ENCODE measurements at regions not wholly inside any gene's neighbourhood (a gene's known extent, or its start where the extent isn't known, plus 50 kb on each side); places are given as distances from the start of the nearest gene placed in this dataset.

DNA sequence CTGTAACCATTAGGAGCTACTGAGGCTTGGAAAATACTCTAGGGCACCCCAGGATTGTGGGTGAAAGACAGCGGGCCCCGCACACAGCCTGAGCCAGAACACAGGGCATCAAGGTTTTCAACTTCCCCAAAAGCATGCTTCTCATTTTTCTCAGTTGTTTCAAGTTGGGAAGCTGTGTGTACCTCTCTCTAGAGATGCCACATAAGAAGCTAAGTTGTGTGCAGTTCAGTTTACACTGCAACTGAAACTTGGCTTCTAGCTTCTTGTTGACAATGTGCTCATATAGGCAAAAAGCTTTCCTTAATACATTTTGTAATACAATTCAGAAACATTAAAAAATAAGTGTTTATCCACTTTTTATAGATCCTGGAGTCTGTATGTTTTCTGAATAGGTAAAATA, 88.1 kb upstream of the PTPRR start:
- H3K4me3 Mint-ChIP-seq = no peak overlapping the region
- H3K4me1 ChIP-seq (ENCODE audit: insufficient read depth, low read length) = no peaks in the 10 kb centered on the region
- H3K4me3 ChIP-seq (ENCODE audit: low read length) = no peak overlapping the region
- H3K27ac ChIP-seq (ENCODE audit: low read depth, low read length) = no peak overlapping the region
- no peaks in the 10 kb centered on the region for H3K36me3 ChIP-seq (ENCODE audit: insufficient read depth, low read length)
- no peaks in the 10 kb centered on the region for H3K36me3 Mint-ChIP-seq
- no peak overlapping the region for H3K27ac Mint-ChIP-seq
- no peaks in the 10 kb centered on the region for H3K4me1 Mint-ChIP-seq
- ChIA-PET CTCF (no interaction called here), POLR2A (no interaction called here)
- peaks cover 0 to 5% (median 0%) of the 10 kb centered on the region in 5 donors for H3K9me3 Mint-ChIP-seq
- DNase-seq = no peak
- no peaks in the 10 kb centered on the region for H3K9me3 ChIP-seq (ENCODE audit: low read length)
- H3K27me3 ChIP-seq (ENCODE audit: insufficient read depth, low read length, poor library complexity, severe bottlenecking) = no peaks in the 10 kb centered on the region
- H3K27me3 Mint-ChIP-seq = no peaks in the 10 kb centered on the region

DNA sequence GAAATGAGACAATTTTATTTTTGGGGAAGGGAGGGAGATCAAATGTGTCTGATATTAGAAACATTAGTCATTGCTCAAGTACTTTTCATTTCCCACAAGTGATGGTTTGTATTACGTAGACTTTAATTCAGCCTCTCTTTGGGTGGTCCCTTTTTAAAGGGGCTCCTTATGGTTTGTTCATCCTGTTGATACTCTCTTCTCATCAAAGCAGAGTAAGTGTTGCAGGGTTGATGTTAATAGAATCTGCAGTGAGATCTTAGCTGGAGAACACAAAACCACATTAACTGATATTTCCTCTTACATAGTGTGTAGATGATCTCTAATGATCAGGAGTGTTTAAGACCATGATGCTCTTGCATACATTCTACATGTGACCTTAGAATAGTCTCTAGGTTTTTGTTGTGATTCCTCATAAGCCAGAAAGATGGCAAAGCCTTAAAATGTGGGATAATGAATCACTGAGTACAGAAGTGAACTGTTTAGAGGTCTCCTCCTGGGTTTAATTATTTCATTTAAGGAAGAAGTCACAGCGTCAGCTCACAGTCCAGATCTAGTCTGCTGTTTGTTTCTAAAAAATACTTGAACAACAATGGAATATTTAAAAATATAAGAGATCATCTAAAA, 87.4 kb upstream of the PTPRR start:
- no peaks in the 10 kb centered on the region for H3K4me1 Mint-ChIP-seq
- ChIA-PET POLR2A (no interaction called here), CTCF (no interaction called here)

DNA sequence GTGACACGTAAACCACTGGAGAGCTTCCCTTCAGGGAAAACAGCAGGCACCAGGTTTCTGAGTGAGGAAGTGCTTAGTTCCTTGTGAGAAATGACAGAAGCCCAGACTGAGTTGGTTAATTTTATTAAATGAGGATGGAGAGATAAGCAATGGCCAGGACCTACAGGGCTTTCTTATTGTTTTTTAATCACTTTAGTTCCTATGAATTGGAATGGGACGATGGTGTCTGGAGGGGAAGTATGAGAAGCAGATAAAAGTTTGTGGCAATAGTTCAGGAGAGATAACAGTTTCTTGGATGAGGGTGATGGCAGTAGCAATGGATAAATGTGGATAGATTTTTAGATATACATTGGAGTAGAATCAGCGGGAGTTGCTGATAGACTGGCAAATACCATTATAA, 86.5 kb upstream of the PTPRR start:
- Mint-ChIP-seq H3K36me3 (no peaks in the 10 kb centered on the region), H3K27me3 (no peaks in the 10 kb centered on the region), H3K9me3 (peaks cover 0 to 8% (median 0%) of the 10 kb centered on the region in 5 donors), H3K4me3 (no peak overlapping the region), H3K27ac (no peak overlapping the region), H3K4me1 (no peaks in the 10 kb centered on the region)
- DNase-seq = no peak
- no peak overlapping the region for H3K4me3 ChIP-seq (ENCODE audit: low read length)
- no peaks in the 10 kb centered on the region for H3K4me1 ChIP-seq (ENCODE audit: insufficient read depth, low read length)
- H3K27ac ChIP-seq (ENCODE audit: low read depth, low read length) = no peak overlapping the region
- CTCF ChIA-PET = no interaction called here
- H3K27me3 ChIP-seq (ENCODE audit: insufficient read depth, low read length, poor library complexity, severe bottlenecking) = no peaks in the 10 kb centered on the region
- POLR2A ChIA-PET = no interaction called here
- no peaks in the 10 kb centered on the region for H3K9me3 ChIP-seq (ENCODE audit: low read length)
- H3K36me3 ChIP-seq (ENCODE audit: insufficient read depth, low read length) = no peaks in the 10 kb centered on the region

More for the DNA sequence above, 87.4 kb upstream of the PTPRR start:
- H3K9me3 ChIP-seq (ENCODE audit: low read length) = no peaks in the 10 kb centered on the region
- H3K36me3 ChIP-seq (ENCODE audit: insufficient read depth, low read length) = no peaks in the 10 kb centered on the region
- Mint-ChIP-seq H3K27me3 (no peaks in the 10 kb centered on the region), H3K4me3 (no peak overlapping the region), H3K36me3 (no peaks in the 10 kb centered on the region), H3K27ac (no peak overlapping the region), H3K9me3 (peaks cover 0 to 8% (median 0%) of the 10 kb centered on the region in 5 donors)
- H3K4me1 ChIP-seq (ENCODE audit: insufficient read depth, low read length) = no peaks in the 10 kb centered on the region
- H3K4me3 ChIP-seq (ENCODE audit: low read length) = no peak overlapping the region
- H3K27ac ChIP-seq (ENCODE audit: low read depth, low read length) = no peak overlapping the region
- H3K27me3 ChIP-seq (ENCODE audit: insufficient read depth, low read length, poor library complexity, severe bottlenecking) = no peaks in the 10 kb centered on the region
- no peak for DNase-seq

DNA sequence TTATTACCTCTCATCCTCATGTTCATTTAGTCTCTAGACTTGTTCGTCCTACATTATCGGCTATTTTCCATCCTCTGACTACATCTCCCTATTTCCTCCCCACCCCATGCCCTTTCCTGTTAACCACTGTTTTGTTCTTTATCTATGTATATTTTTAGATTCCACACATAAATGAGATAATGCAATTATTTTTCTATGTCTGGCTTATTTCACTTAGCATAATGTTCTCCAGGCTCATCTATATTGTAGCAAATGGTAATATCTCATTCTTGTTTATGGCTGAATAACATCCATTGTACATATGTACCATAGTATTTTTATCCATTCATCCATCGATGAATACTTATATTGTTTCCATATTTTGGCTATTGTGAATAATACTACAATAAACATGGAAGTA, 84.6 kb upstream of the PTPRR start:
- CTCF ChIA-PET = no interaction called here
- DNase-seq = no peak
- Histone ChIP-seq H3K36me3 (ENCODE audit: insufficient read depth, low read length) (no peaks in the 10 kb centered on the region), H3K27me3 (ENCODE audit: insufficient read depth, low read length, poor library complexity, severe bottlenecking) (no peaks in the 10 kb centered on the region), H3K4me3 (ENCODE audit: low read length) (no peak overlapping the region), H3K4me1 (ENCODE audit: insufficient read depth, low read length) (no peaks in the 10 kb centered on the region), H3K27ac (ENCODE audit: low read depth, low read length) (no peak overlapping the region), H3K9me3 (ENCODE audit: low read length) (no peaks in the 10 kb centered on the region)
- H3K4me1 Mint-ChIP-seq = no peaks in the 10 kb centered on the region
- H3K4me3 Mint-ChIP-seq = no peak overlapping the region
- no peak overlapping the region for H3K27ac Mint-ChIP-seq
- H3K36me3 Mint-ChIP-seq = no peaks in the 10 kb centered on the region
- H3K9me3 Mint-ChIP-seq = peaks cover 0 to 9% (median 0%) of the 10 kb centered on the region in 5 donors
- POLR2A ChIA-PET = no interaction called here
- no peaks in the 10 kb centered on the region for H3K27me3 Mint-ChIP-seq

DNA sequence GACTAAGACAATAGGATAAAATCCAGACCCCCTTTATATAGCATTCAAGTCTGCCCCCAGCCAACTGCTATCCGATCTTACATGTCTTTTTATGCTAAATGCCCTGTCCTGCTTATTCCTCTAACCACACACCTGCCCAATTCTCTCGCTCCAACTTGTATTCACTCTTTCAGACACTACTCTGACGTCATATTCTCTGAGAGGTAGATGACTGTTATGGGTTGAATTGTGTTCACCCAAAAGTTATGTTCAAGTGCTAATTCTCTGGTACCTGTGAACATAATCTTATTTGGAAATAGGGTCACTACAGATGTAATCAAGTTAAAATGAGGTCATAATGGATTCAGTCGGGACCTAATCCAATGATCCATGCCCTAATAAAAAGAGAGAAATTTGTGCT, 84.0 kb upstream of the PTPRR start:
- no peak overlapping the region for H3K27ac ChIP-seq (ENCODE audit: low read depth, low read length)
- CTCF ChIA-PET = no interaction called here

DNA sequence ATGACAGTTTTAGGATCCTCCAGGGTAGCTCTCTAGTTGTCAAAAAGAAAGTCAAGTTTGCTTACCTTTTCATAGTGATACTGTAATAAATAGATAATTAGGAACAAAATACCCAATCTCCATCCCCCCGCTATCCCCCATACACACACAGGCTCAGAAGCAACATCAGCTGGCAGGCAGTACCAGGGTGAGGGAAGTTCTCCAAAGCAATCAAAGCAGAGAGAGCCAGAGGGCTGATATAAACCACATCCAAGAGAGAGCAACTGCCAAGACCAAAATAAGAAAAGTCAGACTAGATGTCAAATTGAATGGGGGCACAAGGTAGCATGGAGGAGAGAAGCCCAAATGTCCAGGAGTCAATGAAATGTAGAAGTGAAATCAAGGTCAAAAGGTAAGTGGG, 80.2 kb upstream of the PTPRR start:
- POLR2A ChIA-PET = no interaction called here
- H3K4me1 Mint-ChIP-seq = no peaks in the 10 kb centered on the region

More for the DNA sequence above, 84.0 kb upstream of the PTPRR start:
- H3K36me3 Mint-ChIP-seq = no peaks in the 10 kb centered on the region
- H3K4me1 ChIP-seq (ENCODE audit: insufficient read depth, low read length) = no peaks in the 10 kb centered on the region
- H3K4me1 Mint-ChIP-seq = no peaks in the 10 kb centered on the region
- POLR2A ChIA-PET = no interaction called here
- no peak overlapping the region for H3K27ac Mint-ChIP-seq
- no peaks in the 10 kb centered on the region for H3K27me3 Mint-ChIP-seq
- no peak overlapping the region for H3K4me3 Mint-ChIP-seq
- H3K36me3 ChIP-seq (ENCODE audit: insufficient read depth, low read length) = no peaks in the 10 kb centered on the region
- no peak overlapping the region for H3K4me3 ChIP-seq (ENCODE audit: low read length)
- no peaks in the 10 kb centered on the region for H3K9me3 ChIP-seq (ENCODE audit: low read length)
- no peak for DNase-seq
- H3K9me3 Mint-ChIP-seq = peaks cover 0 to 9% (median 0%) of the 10 kb centered on the region in 5 donors
- no peaks in the 10 kb centered on the region for H3K27me3 ChIP-seq (ENCODE audit: insufficient read depth, low read length, poor library complexity, severe bottlenecking)

DNA sequence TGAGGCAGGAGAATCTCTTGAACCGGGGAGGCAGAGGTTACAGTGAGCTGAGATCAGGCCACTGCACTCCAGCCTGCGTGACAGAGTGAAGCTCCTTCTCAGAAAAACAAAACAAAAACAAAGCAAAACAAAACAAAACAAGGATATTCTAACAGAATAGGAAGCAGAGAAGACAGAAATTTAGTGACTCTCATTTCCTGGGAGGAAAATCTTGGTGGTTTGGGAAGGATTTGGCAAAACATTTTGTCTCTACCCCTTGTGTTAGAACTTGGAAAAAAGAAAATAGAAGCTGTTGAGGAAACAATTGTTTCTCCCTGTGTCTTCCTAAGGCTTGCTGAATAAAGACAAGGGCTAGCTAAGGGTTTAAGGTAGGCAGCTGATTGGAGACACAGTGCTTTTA, 79.7 kb upstream of the PTPRR start:
- POLR2A ChIA-PET = no interaction called here
- no peaks in the 10 kb centered on the region for H3K9me3 ChIP-seq (ENCODE audit: low read length)
- CTCF ChIA-PET = no interaction called here

More for the DNA sequence above, 80.2 kb upstream of the PTPRR start:
- H3K9me3 ChIP-seq (ENCODE audit: low read length) = no peaks in the 10 kb centered on the region
- no peaks in the 10 kb centered on the region for H3K4me1 ChIP-seq (ENCODE audit: insufficient read depth, low read length)
- CTCF ChIA-PET = no interaction called here
- no peak overlapping the region for H3K4me3 ChIP-seq (ENCODE audit: low read length)
- H3K27me3 ChIP-seq (ENCODE audit: insufficient read depth, low read length, poor library complexity, severe bottlenecking) = no peaks in the 10 kb centered on the region
- DNase-seq = no peak
- no peak overlapping the region for H3K27ac Mint-ChIP-seq
- no peak overlapping the region for H3K4me3 Mint-ChIP-seq
- no peak overlapping the region for H3K27ac ChIP-seq (ENCODE audit: low read depth, low read length)
- H3K36me3 Mint-ChIP-seq = no peaks in the 10 kb centered on the region
- H3K27me3 Mint-ChIP-seq = no peaks in the 10 kb centered on the region
- no peaks in the 10 kb centered on the region for H3K36me3 ChIP-seq (ENCODE audit: insufficient read depth, low read length)
- peaks cover 0 to 5% (median 0%) of the 10 kb centered on the region in 5 donors for H3K9me3 Mint-ChIP-seq

DNA sequence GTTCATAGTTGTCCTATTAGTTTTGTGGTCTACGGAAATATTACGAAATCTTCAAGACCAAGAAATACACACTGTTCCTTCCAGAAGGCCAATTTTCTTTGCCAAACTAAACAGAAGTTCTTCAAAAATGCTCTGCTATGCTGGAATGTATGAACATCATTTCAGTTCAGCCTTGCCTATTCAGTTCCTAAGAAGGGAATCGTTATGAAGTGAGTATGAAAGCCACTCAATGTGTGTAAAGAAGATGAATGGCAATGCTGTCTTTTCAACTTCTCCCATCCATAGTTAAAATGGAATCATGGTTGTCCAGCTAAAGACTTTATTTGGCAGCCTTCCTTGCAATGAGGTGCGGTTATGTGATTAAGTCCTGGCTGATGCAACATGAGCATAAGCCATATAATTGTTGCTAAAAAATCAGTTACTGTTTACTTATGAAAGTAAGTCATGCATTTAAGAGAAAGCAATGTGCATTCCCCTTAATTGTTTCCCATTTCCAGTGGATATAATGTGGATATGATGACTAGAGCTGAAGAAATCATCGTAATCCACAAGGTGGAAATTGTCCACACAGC, 73.8 kb upstream of the PTPRR start:
- no peaks in the 10 kb centered on the region for H3K36me3 ChIP-seq (ENCODE audit: insufficient read depth, low read length)
- Mint-ChIP-seq H3K27me3 (no peaks in the 10 kb centered on the region), H3K27ac (no peak overlapping the region), H3K9me3 (peaks cover 0 to 7% (median 3%) of the 10 kb centered on the region in 5 donors), H3K36me3 (no peaks in the 10 kb centered on the region), H3K4me3 (no peak overlapping the region), H3K4me1 (no peaks in the 10 kb centered on the region)
- no peaks in the 10 kb centered on the region for H3K4me1 ChIP-seq (ENCODE audit: insufficient read depth, low read length)
- no peak for DNase-seq
- CTCF ChIA-PET = no interaction called here
- H3K4me3 ChIP-seq (ENCODE audit: low read length) = no peak overlapping the region
- H3K9me3 ChIP-seq (ENCODE audit: low read length) = no peaks in the 10 kb centered on the region
- POLR2A ChIA-PET = no interaction called here
- no peak overlapping the region for H3K27ac ChIP-seq (ENCODE audit: low read depth, low read length)
- no peaks in the 10 kb centered on the region for H3K27me3 ChIP-seq (ENCODE audit: insufficient read depth, low read length, poor library complexity, severe bottlenecking)

More for the DNA sequence above, 79.7 kb upstream of the PTPRR start:
- no peaks in the 10 kb centered on the region for H3K27me3 ChIP-seq (ENCODE audit: insufficient read depth, low read length, poor library complexity, severe bottlenecking)
- Mint-ChIP-seq H3K4me3 (no peak overlapping the region), H3K27ac (no peak overlapping the region), H3K36me3 (no peaks in the 10 kb centered on the region), H3K9me3 (peaks cover 0 to 6% (median under 1%) of the 10 kb centered on the region in 5 donors), H3K4me1 (no peaks in the 10 kb centered on the region), H3K27me3 (no peaks in the 10 kb centered on the region)
- DNase-seq = no peak
- H3K4me3 ChIP-seq (ENCODE audit: low read length) = no peak overlapping the region
- H3K4me1 ChIP-seq (ENCODE audit: insufficient read depth, low read length) = no peaks in the 10 kb centered on the region
- H3K27ac ChIP-seq (ENCODE audit: low read depth, low read length) = no peak overlapping the region
- H3K36me3 ChIP-seq (ENCODE audit: insufficient read depth, low read length) = no peaks in the 10 kb centered on the region
